NCI-H526 (cell line): ENCODE measurements at regions not wholly inside any gene's neighbourhood (a gene's known extent, or its start where the extent isn't known, plus 50 kb on each side); places are given as distances from the start of the nearest gene placed in this dataset.
"Not testable (repeated sequence)": the region's sequence is repeated elsewhere in the genome, so short reads cannot be mapped to it uniquely, and the experiment has no call there.

ENCODE experiments used
- DNase-seq, 2 experiments: peaks; one replicate each; lab custom pipeline; 2025; lab: John Stamatoyannopoulos, UW

- no peak for DNase-seq
Observed at GRCh38 chr4:189825466-189825865, 115.2 kb upstream of the FRG1 start.

GRCh38 chr4:189826657-189827056, 114.0 kb upstream of the FRG1 start:
- DNase-seq = peak in 1 of 2 experiments; percentile 15

GRCh38 chr4:189828081-189828697, 112.5 kb upstream of the FRG1 start:
- DNase-seq = no peak

GRCh38 chr4:189832528-189832927, 108.1 kb upstream of the FRG1 start:
- DNase-seq = no peak

GRCh38 chr4:189834616-189835015, 106.1 kb upstream of the FRG1 start:
- DNase-seq = no peak

- DNase-seq = no peak
Observed at GRCh38 chr4:189835505-189835904, 105.2 kb upstream of the FRG1 start.

GRCh38 chr4:189837471-189837870, 103.2 kb upstream of the FRG1 start:
- no peak for DNase-seq

GRCh38 chr4:189838821-189839497, 101.7 kb upstream of the FRG1 start:
- DNase-seq = no peak

GRCh38 chr4:189840356-189840755, 100.3 kb upstream of the FRG1 start:
- DNase-seq = no peak

GRCh38 chr4:189843413-189844009, 97.2 kb upstream of the FRG1 start:
- no peak for DNase-seq

- no peak for DNase-seq
Observed at GRCh38 chr4:189845145-189845846, 95.4 kb upstream of the FRG1 start.

GRCh38 chr4:189846094-189846493, 94.6 kb upstream of the FRG1 start:
- DNase-seq = not testable (repeated sequence)

- not testable (repeated sequence) for DNase-seq
Observed at GRCh38 chr4:189846608-189847007, 94.1 kb upstream of the FRG1 start.

- not testable (repeated sequence) for DNase-seq
Observed at GRCh38 chr4:189848672-189849071, 92.0 kb upstream of the FRG1 start.

- DNase-seq = no peak
Observed at GRCh38 chr4:189850239-189850856, 90.3 kb upstream of the FRG1 start.

GRCh38 chr4:189858435-189858834, 82.2 kb upstream of the FRG1 start:
- DNase-seq = no peak

- DNase-seq = no peak
Observed at GRCh38 chr4:189861101-189861500, 79.6 kb upstream of the FRG1 start.

- DNase-seq = no peak
Observed at GRCh38 chr4:189869236-189869635, 71.4 kb upstream of the FRG1 start.

GRCh38 chr4:189870511-189871234, 70.0 kb upstream of the FRG1 start:
- no peak for DNase-seq

- DNase-seq = no peak
Observed at GRCh38 chr4:189874591-189874990, 66.1 kb upstream of the FRG1 start.

GRCh38 chr4:189881190-189881589, 59.5 kb upstream of the FRG1 start:
- DNase-seq = not testable (repeated sequence)

- DNase-seq = not testable (repeated sequence)
Observed at GRCh38 chr4:189888407-189888806, 52.3 kb upstream of the FRG1 start.
